Liver (tissue), 7 donors: ENCODE measurements at regions not wholly inside any gene's neighbourhood (a gene's known extent, or its start where the extent isn't known, plus 50 kb on each side); places are given as distances from the start of the nearest gene placed in this dataset.
"Not testable (repeated sequence)": the region's sequence is repeated elsewhere in the genome, so short reads cannot be mapped to it uniquely, and the experiment has no call there.

Experiments used
- DNase-seq: peaks from one replicate; pipeline ENCODE4 v3.0.0-alpha.2; 2017; ENCODE audit warnings: low spot score
- H3K27ac ChIP-seq, 2 donors: one replicate each; pipeline ENCODE4 v1.7.0; 2013; ENCODE audit warnings: inconsistent platforms in 2 of 2, low read length in 2 of 2, control low read depth in 1 of 2, low read depth in 1 of 2, mild to moderate bottlenecking in 1 of 2
- H3K27me3 ChIP-seq, 4 donors: one replicate each; pipeline versions ENCODE4 v1.6.1 to v1.7.0; 2013; ENCODE audit warnings: low read length in 3 of 4, inconsistent platforms in 1 of 4, mild to moderate bottlenecking in 1 of 4, moderate library complexity in 1 of 4; ENCODE audit not compliant: control insufficient read depth in 4 of 4, insufficient read depth in 4 of 4
- H3K36me3 ChIP-seq, 4 donors: one replicate each; pipeline versions ENCODE4 v1.6.1 to v1.7.0; 2013; ENCODE audit warnings: low read length in 3 of 4, mild to moderate bottlenecking in 3 of 4, low read depth in 1 of 4, moderate library complexity in 1 of 4; ENCODE audit not compliant: control insufficient read depth in 4 of 4, insufficient read depth in 3 of 4
- H3K4me1 ChIP-seq, 4 donors: one replicate each; pipeline versions ENCODE4 v1.6.1 to v1.7.0; 2013; ENCODE audit warnings: low read length in 3 of 4, mild to moderate bottlenecking in 3 of 4, moderate library complexity in 1 of 4; ENCODE audit not compliant: control insufficient read depth in 4 of 4, insufficient read depth in 4 of 4
- H3K4me3 ChIP-seq, 3 donors: one replicate each; pipeline versions ENCODE4 v1.6.1 to v1.7.0; 2013; ENCODE audit warnings: low read length in 3 of 3, control low read depth in 1 of 3, low read depth in 1 of 3, mild to moderate bottlenecking in 1 of 3
- H3K9ac ChIP-seq, 2 donors: one replicate each; pipeline ENCODE4 v1.7.0; 2013; ENCODE audit warnings: low read length in 2 of 2, mild to moderate bottlenecking in 2 of 2, moderate library complexity in 2 of 2, control low read depth in 1 of 2, low read depth in 1 of 2
- H3K9me3 ChIP-seq, 4 donors: one replicate each; pipeline versions ENCODE4 v1.6.1 to v1.7.0; 2013; ENCODE audit warnings: low read length in 3 of 4; ENCODE audit not compliant: control insufficient read depth in 4 of 4
- ATF3 ChIP-seq: IDR thresholded peaks from 2 replicates; pipeline ENCODE4 v1.6.1; 2016; ENCODE audit warnings: antibody characterized with exemption
- EGR1 ChIP-seq, 2 donors: IDR thresholded peaks; 2 replicates each; pipeline ENCODE4 v1.6.1; 2016 to 2018; ENCODE audit warnings: antibody characterized with exemption in 2 of 2, low read depth in 2 of 2
- FOXA1 ChIP-seq: IDR thresholded peaks from 2 replicates; pipeline ENCODE4 v1.6.1; 2016; ENCODE audit warnings: antibody characterized with exemption
- FOXA2 ChIP-seq: IDR thresholded peaks from 2 replicates; pipeline ENCODE4 v1.6.1; 2016; ENCODE audit warnings: antibody characterized with exemption
- GABPA ChIP-seq, 2 donors: IDR thresholded peaks in 1 of 2; conservative IDR thresholded peaks in 1 of 2; 2 replicates each; pipeline ENCODE4 v1.6.1; 2016; ENCODE audit warnings: antibody characterized with exemption in 2 of 2, mild to moderate bottlenecking in 1 of 2, moderate library complexity in 1 of 2
- HNF4A ChIP-seq, 2 donors: conservative IDR thresholded peaks; 2 replicates each; pipeline ENCODE4 v1.6.1; 2016; ENCODE audit warnings: antibody characterized with exemption in 2 of 2, mild to moderate bottlenecking in 2 of 2
- HNF4G ChIP-seq: IDR thresholded peaks from 2 replicates; pipeline ENCODE4 v1.6.1; 2016; ENCODE audit warnings: antibody characterized with exemption
- JUND ChIP-seq, 2 donors: IDR thresholded peaks; 2 replicates each; pipeline ENCODE4 v1.6.1; 2016; ENCODE audit warnings: antibody characterized with exemption in 2 of 2
- MAX ChIP-seq: IDR thresholded peaks from 2 replicates; pipeline ENCODE4 v1.6.1; 2016; ENCODE audit warnings: antibody characterized with exemption
- NR2F2 ChIP-seq: IDR thresholded peaks from 2 replicates; pipeline ENCODE4 v1.6.1; 2016; ENCODE audit warnings: antibody characterized with exemption
- RAD21 ChIP-seq, 2 donors: IDR thresholded peaks; 2 replicates each; pipeline ENCODE4 v1.6.1; 2016; ENCODE audit warnings: antibody characterized with exemption in 2 of 2, mild to moderate bottlenecking in 2 of 2
- REST ChIP-seq: IDR thresholded peaks from 2 replicates; pipeline ENCODE4 v1.6.1; 2016; ENCODE audit warnings: antibody characterized with exemption, mild to moderate bottlenecking
- RXRA ChIP-seq, 2 donors: IDR thresholded peaks; 2 replicates each; pipeline ENCODE4 v1.6.1; 2017 to 2018; ENCODE audit warnings: antibody characterized with exemption in 2 of 2, mild to moderate bottlenecking in 1 of 2
- SP1 ChIP-seq: IDR thresholded peaks from 2 replicates; pipeline ENCODE4 v1.6.1; 2018; ENCODE audit warnings: antibody characterized with exemption, mild to moderate bottlenecking
- TAF1 ChIP-seq: conservative IDR thresholded peaks from 2 replicates; pipeline ENCODE4 v1.6.1; 2016; ENCODE audit warnings: antibody characterized with exemption, mild to moderate bottlenecking
- YY1 ChIP-seq: IDR thresholded peaks from 2 replicates; pipeline ENCODE4 v1.6.1; 2016; ENCODE audit warnings: antibody characterized with exemption, mild to moderate bottlenecking
- ZBTB33 ChIP-seq: IDR thresholded peaks from 2 replicates; pipeline ENCODE4 v1.6.1; 2016; ENCODE audit warnings: antibody characterized with exemption
- WGBS: extraction: QIAGEN DNeasy Blood & Tissue Kit; methylation state at CpG from one replicate; pipeline ENCODE4 v1.1.7; 2013; 5-methylcytosine and 5-hydroxymethylcytosine counted together
- donor health status: healthy.
- donor health status: healthy.
- donor health status: healthy.
- donor health status: healthy.

GRCh38 chr4:81668328-81668727 is 196.6 kb upstream of the RASGEF1B start:
- not testable (repeated sequence) for H3K27me3 ChIP-seq, DNase-seq, H3K9me3 ChIP-seq, H3K36me3 ChIP-seq
- TF ChIP-seq RXRA (IDR thresholded peaks at IDR 0.05), result peak; percentile 6 to 23
- WGBS, result 43% methylated on average over 7 of the region's 7 CpGs
- Histone ChIP-seq H3K27ac (peak overlapping the region in 1 of 2 donors; percentile 16), H3K4me3 (peak overlapping the region in 1 of 3 donors; percentile 16), H3K4me1 (peaks cover 0 to 31% (median 9%) of the 10 kb centered on the region in 4 donors), H3K9ac (peak overlapping the region in 1 of 2 donors; percentile 31)

GRCh38 chr4:81667539-81667938 is 195.8 kb upstream of the RASGEF1B start:
- Histone ChIP-seq H3K9me3 (no peaks in the 10 kb centered on the region), H3K36me3 (no peaks in the 10 kb centered on the region), H3K4me3 (no peak overlapping the region), H3K9ac (no peak overlapping the region), H3K27ac (no peak overlapping the region), H3K4me1 (peaks cover 1 to 39% (median 14%) of the 10 kb centered on the region in 4 donors), H3K27me3 (no peaks in the 10 kb centered on the region)
- DNase-seq, result no peak
- WGBS, result 94% methylated on average over 2 of the region's 2 CpGs
- no peak for TF ChIP-seq RAD21 (IDR thresholded peaks at IDR 0.05)
- no peak for TF ChIP-seq NR2F2
- TF ChIP-seq SP1, result no peak

GRCh38 chr4:81666491-81666890 is 194.8 kb upstream of the RASGEF1B start:
- no peak overlapping the region for H3K9ac ChIP-seq
- peaks cover 1 to 40% (median 14%) of the 10 kb centered on the region in 4 donors for H3K4me1 ChIP-seq
- no peak overlapping the region for H3K4me3 ChIP-seq
- no peak overlapping the region for H3K27ac ChIP-seq
- no peaks in the 10 kb centered on the region for H3K27me3 ChIP-seq
- no peak for TF ChIP-seq NR2F2
- TF ChIP-seq ATF3, result no peak
- TF ChIP-seq MAX, result no peak
- TF ChIP-seq RXRA (IDR thresholded peaks at IDR 0.05), result peak in 1 of 2 donors; percentile 7
- no peak for TF ChIP-seq GABPA (IDR thresholded peaks at IDR 0.05 in 1 of 2, conservative IDR thresholded peaks at IDR 0.05 in 1 of 2)
- no peak for TF ChIP-seq HNF4G
- TF ChIP-seq RAD21 (IDR thresholded peaks at IDR 0.05), result no peak
- TF ChIP-seq FOXA2, result no peak
- no peaks in the 10 kb centered on the region for H3K9me3 ChIP-seq
- DNase-seq, result no peak
- H3K36me3 ChIP-seq, result no peaks in the 10 kb centered on the region

- peaks cover 1 to 40% (median 14%) of the 10 kb centered on the region in 4 donors for H3K4me1 ChIP-seq
- no peaks in the 10 kb centered on the region for H3K27me3 ChIP-seq
- H3K4me3 ChIP-seq, result no peak overlapping the region
- WGBS, result 98% methylated on average over 1 of the region's 1 CpG
- H3K27ac ChIP-seq, result no peak overlapping the region
- no peak for DNase-seq
- H3K9me3 ChIP-seq, result no peaks in the 10 kb centered on the region
- H3K36me3 ChIP-seq, result no peaks in the 10 kb centered on the region
- no peak overlapping the region for H3K9ac ChIP-seq
- TF ChIP-seq HNF4G (no peak), EGR1 (IDR thresholded peaks at IDR 0.05; ENCODE audit: low read depth in 2 of 2) (no peak), SP1 (no peak), JUND (IDR thresholded peaks at IDR 0.05) (no peak), HNF4A (conservative IDR thresholded peaks at IDR 0.05) (no peak), RXRA (IDR thresholded peaks at IDR 0.05) (no peak), REST (no peak), TAF1 (no peak), YY1 (no peak), MAX (no peak), NR2F2 (no peak), FOXA2 (no peak), RAD21 (IDR thresholded peaks at IDR 0.05) (no peak), GABPA (IDR thresholded peaks at IDR 0.05 in 1 of 2, conservative IDR thresholded peaks at IDR 0.05 in 1 of 2) (no peak), ATF3 (no peak), FOXA1 (no peak), ZBTB33 (no peak)
Measured at GRCh38 chr4:81665649-81666048, 193.9 kb upstream of the RASGEF1B start.
